ENCODE measurements at regions not wholly inside any gene's neighbourhood (a gene's known extent, or its start where the extent isn't known, plus 50 kb on each side); places are given as distances from the start of the nearest gene placed in this dataset.

- DNase-seq, result no peak
Observed at GRCh38 chr3:148082506-148083280, 615.0 kb upstream of the AGTR1 start.

- no peak for DNase-seq
Observed at GRCh38 chr3:148083526-148084182, 614.0 kb upstream of the AGTR1 start.

DNA sequence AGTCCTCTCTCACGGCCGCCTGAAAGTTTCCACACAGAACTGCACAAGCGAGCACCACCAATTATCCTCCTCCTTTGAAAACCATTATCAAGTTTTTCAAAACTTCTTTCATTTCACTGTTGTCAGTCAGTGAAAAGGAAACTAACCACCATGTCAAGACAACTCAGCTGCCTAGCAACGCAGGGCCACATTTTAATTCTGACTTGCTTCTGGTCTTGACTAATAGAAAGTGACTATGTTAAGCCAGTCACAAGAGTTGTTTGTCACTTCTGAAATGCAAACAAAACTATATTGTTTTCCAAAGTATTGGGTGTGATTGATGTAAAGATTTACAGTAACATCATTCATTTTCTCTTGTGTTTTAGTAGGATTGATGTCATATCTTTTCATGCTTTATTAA, 612.8 kb upstream of the AGTR1 start:
- no peak for DNase-seq

GRCh38 chr3:148087601-148088371, 609.9 kb upstream of the AGTR1 start:
- DNase-seq, result no peak

DNA sequence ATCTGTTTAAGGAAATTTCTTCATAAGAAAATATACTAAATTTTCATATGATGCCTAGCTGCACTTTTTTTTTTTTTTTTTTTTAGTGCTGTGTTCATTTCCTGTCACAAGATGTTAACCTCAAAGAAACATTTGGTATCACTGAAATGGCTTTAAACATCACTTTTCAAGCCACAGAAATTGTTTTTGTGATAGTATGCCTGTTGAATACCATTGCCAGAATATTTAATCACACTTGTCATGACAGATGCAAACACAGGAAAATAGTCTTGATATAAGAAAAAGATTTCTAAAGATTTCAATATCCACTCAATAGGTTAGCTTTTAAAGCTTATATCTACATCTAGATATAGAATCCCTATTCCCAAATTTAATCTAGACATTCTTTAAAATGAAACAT, 608.5 kb upstream of the AGTR1 start:
- DNase-seq, result no peak

- no peak for DNase-seq
Observed at GRCh38 chr3:148090156-148090555, 607.5 kb upstream of the AGTR1 start.

GRCh38 chr3:148092624-148093347, 604.9 kb upstream of the AGTR1 start:
- DNase-seq, result no peak

DNA sequence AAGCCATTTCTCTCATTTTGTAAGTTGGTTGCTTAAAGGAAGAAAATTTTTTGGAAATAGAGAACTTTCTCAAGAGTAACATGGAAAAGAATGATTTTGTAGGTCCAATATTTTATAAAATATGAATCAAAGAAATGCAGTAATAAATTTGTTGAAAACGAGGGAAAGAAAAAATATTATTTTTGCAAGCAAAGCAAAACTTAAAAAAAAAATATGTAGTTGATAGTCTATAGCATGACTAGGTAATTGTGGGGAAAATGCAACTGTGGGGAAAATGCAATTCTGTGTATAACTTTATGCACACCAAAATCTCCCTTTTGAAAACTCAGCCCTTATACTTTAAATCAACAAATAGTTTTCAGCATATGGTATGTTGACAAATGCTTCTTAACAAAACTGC, 604.0 kb upstream of the AGTR1 start:
- DNase-seq, result no peak

- DNase-seq, result no peak
Observed at GRCh38 chr3:148095962-148096361, 601.7 kb upstream of the AGTR1 start.

DNA sequence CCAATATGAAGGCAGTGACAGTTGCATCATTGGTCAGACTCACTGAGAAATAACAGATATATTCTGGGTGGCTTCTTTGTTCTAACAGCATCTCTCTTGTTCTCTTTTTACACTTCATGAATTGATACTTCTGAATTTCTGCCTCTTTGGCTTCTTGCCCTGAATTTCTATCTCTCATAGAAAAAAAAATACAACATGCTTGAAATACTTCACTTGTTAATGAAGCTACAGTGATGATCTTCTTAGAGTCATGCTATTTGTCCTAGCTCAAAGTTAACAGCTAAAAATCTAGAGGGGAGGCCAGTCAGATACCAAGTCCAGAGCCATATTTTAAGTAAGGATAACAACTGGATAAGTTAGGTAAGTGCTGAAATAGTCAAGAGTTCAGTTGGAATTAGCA, 597.2 kb upstream of the AGTR1 start:
- no peak for DNase-seq

GRCh38 chr3:148101061-148101460, 596.6 kb upstream of the AGTR1 start:
- no peak for DNase-seq

DNA sequence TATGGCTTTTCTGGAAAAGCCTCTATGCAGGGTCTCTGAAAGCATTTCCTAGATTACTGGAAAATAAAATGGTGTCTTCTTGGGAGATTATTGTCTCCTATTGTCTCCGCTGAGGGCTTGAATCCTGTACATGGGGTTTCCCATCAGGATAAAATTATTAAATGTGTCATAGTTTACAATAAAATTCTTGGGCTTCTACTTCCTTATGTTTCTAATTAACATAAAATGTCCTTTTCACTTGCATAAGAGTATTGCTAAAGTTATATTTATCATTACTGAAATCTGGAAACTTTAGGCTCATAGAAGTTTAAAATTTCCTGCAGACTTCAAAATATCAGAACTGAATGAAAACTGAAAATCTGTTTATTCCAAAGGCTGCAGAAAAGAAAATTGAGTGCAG, 595.5 kb upstream of the AGTR1 start:
- no peak for DNase-seq

GRCh38 chr3:148106062-148106461, 591.6 kb upstream of the AGTR1 start:
- no peak for DNase-seq

GRCh38 chr3:148126956-148127355, 570.7 kb upstream of the AGTR1 start:
- DNase-seq, result no peak

- DNase-seq, result no peak
Observed at GRCh38 chr3:148128136-148128535, 569.6 kb upstream of the AGTR1 start.

DNA sequence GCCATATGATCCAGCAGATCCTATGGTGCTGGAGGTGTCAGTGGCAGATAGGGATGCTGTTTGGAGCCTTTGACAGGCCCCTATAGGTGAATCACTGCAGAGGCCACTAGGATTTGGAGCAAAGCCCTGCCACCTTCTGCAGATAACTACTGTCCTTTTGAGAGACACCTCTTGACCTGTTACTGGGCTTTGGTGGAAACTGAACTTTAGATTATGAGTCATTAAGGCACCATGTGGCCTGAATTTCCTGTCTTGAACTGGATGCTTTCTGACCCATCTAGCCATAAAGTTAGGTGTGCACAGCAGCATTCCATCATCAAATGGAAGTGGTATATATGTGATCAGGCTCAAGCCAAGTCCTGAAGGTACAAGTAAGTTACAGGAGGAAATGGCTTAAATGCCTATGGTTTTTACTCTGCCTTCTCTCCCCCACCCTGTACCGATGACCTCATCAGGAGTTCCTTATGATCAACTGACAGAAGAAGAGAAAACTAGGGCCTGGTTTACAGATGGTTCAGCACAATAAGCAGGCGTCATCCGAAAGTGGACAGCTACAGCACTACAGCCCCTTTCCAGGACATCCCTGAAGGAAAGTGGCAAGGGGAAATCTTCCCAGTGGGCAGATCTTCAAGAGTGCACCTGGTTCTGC, 565.6 kb upstream of the AGTR1 start:
- DNase-seq, result no peak

DNA sequence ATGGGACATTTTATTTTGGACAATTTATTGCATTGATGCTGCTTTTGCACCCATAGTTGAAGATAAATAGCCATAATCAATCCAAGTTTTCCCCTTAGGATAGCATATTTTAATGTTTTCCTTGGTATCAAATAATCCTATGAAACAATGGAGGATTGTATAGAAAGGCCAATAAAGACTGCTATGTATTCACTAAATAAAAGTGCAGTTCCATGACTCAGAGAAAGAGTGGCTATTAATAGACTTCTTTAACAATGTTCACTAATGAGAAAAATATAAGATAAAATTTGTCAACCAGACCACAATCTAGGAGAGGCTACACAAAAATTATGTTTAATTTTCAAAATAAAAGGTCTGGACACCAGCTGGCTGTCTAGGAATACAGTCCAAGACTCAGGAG, 560.9 kb upstream of the AGTR1 start:
- no peak for DNase-seq

DNA sequence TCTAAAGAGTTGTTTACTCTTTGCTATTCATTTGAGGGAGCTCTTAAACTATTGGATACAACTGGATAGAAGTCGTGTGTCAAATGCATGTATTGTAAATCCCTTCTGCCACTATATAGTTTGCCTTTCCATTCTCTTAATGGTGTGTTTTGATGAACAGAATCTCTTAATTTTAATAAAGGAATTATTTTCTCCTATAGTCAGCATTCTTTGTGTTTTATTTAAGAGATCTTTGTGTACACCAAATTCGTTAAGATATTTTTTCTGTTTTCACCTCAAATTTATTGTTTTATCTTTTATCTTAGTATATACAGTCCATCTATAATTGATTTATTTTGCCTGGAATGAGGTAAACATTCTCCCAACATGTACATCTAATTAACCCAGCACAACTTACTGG, 551.5 kb upstream of the AGTR1 start:
- DNase-seq, result no peak

- peak; percentile 30 for DNase-seq
Observed at GRCh38 chr3:148146947-148147826, 550.5 kb upstream of the AGTR1 start.

- no peak for DNase-seq
Observed at GRCh38 chr3:148147903-148148302, 549.8 kb upstream of the AGTR1 start.

DNA sequence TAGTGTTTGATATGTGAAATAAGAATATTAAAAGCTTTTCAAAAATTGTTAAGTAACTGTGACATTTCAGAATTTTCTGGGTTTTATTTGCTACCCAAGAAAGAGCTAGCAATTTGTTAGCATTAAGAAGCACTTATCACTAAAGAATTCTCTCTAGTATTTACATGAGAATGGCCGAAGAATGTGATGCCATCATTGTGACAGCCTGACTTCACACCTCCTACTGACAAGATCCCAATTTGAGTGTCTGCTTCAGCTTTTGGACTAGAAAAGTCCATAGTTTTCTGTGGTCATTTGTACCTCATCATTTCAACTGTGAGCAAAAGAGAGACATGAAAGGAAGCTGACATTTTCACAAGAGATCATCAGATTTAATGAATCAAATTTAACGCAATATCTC, 548.1 kb upstream of the AGTR1 start:
- DNase-seq, result no peak
